HT-29 (cell line): ENCODE measurements at regions not wholly inside any gene's neighbourhood (a gene's known extent, or its start where the extent isn't known, plus 50 kb on each side); places are given as distances from the start of the nearest gene placed in this dataset.
A peak's percentile ranks its signal among the peaks of the same experiment; 100 is the strongest.

ENCODE experiments used
- DNase-seq: peaks from one replicate; pipeline ENCODE4 v3.0.0-alpha.2; 2015; ENCODE audit warnings: low spot score

DNA sequence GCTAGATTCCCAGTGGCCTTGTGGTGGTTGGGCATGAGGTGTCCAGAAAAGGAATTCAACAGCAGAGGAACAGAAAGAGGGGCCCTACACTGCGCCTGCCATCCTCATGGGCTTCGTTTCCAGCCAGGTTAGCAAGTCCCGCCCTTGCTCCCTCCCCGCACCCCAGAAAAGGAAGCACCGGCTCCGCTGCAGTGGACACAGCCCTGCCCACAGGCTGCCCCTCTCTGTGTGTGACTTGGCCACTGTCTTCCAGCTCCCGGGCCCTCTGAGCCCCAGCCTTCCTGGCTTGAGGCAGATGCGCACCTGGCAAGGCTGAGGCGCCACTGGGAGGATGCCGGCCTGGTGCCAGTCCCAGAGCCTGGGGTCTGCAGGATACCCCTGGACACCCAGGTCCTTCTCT lies 305.0 kb upstream of the IRX4 start:
- no peak for DNase-seq

DNA sequence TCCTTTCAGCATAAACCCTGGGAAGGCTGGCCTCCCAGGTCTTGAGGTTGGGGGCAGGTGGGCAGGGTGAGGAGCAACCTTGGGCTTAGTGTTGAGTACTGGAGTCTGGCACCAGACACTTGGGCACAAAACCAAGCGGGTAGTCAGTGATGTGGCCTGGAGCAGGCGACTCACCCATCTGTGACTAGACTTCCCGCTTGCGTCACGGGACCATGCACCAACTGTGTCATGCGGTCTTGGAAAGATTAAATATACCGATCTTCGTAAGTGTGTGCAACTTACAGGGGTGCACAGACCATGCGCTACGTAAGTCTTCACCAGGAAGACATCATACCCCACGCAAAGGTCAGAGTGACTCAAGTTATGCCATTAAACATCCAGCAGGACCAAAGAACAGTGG lies 304.4 kb upstream of the IRX4 start:
- DNase-seq: no peak

DNA sequence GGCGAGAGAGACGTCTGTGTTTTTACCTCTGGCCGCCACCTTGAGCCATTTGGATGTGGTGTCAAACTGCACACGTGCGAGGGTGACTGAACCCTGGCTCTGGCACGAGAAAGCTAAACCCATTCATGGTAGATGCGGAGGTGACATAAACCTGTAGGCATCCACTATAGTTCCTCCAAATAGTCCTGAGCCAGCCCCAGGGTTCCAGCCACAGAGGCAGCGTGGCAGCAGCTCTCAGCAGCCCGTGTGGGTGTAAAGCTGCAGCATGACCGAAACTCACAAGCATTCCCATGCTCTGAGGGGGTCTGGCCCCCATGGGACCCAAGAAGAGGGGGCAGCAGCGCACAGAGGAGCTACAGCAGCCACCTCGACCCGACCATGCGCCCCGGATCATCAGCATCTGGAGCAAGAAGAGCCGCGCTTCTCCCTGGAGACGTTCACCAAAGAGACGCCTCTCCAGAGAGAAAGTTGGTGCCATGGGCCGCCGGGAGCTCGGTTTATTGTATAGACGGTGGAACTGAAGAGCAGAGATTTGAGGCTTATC lies 303.8 kb upstream of the IRX4 start:
- DNase-seq: no peak

DNA sequence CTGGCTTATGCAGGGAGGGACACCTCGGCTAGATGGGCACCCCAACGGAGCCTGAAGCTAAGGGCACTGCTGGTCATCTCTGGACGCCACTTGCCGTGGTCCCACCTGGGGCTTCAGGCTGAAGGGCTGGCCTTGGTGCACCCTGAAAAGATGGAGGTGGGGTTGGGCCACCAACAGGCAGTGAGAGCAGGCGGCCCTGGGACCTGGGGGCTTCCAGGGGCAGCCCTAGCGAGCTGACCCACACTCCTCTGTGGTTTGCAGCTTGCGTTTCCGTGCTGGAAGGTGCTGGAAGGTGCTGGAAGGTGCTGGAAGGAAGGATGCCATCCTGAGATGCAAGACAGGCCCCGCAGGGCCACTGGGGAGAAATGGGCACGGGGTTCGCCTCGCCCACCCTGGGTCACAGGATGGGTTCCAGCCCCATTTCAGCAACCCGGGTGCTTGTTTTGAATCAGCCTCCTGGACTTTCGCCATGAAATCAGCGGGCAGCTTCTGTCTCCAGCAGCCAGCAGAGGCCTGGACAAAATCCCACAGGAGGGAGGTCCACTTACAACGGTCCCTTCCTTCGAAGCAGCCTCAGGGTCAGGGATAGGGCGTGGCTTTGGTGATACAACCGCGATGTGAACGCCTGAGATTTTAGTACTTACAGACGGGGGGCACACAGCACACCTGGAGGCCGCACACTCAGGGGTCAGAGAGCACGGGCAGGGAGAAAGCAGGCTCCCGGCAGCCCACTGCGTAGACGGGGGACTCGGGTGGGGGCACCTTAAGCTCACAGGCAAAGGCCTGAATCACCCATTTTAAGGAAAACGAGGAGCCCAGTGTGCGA lies 303.1 kb upstream of the IRX4 start:
- no peak for DNase-seq

DNA sequence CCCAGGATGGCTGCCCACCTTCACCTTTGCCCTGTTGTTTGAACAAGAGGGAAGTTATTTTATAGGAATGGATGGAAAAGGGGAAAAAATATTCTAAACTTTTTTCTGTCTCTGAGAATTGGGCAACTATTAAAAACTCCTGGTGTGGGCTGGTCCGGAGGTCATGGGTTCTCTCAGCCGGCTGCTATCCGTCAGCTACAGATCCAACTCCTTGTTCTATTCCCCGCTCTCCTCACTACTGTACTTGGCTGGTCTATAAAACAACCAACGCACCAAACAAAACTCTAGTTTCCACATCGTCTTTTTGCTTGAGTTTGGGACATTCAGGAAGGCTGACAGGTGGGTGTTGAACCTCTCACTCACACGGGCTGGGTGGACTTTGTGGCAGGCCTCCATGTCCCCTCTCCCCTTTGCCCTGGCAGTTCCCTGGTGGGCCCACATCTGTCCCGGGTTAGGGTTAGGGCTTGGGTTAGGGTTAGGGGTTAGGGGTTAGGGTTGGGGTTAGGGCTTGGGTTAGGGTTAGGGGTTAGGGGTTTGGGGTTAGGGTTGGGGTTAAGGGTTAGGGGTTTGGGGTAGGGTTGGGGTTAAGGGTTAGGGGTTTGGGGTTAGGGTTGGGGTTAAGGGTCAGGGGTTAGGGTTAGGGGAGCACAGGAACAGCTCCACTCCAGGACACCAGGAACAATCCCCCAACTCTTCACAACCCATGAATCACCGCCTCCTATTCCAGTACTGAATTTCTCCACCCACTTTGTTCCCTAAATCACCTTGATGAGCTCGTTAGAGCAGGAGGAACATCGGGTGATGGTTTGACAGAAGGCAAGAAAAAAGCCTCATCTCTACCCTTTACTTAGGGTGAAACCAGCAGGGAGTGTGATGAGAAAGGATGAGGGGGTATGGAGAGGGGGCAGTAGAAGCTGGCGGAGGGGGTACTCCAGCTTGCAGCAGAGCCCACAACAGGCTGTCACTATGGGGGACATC lies 302.1 kb upstream of the IRX4 start:
- DNase-seq: no peak

DNA sequence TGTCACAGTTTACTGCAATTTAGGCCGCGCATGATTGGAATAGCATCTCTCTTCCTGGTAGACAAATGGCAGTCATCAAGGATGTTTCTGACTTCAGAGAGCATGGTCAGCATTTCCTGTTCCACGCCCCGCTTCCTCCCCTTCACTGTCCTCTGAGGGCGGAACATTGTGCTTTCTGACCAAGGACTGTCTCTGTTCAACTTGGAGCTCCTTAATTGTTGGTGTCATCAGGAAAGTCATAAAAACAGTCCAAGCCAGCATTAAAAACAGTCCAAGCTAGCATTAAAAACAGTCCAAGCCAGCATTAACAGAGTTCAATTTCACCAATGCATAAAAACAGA lies 301.3 kb upstream of the IRX4 start:
- DNase-seq: no peak

DNA sequence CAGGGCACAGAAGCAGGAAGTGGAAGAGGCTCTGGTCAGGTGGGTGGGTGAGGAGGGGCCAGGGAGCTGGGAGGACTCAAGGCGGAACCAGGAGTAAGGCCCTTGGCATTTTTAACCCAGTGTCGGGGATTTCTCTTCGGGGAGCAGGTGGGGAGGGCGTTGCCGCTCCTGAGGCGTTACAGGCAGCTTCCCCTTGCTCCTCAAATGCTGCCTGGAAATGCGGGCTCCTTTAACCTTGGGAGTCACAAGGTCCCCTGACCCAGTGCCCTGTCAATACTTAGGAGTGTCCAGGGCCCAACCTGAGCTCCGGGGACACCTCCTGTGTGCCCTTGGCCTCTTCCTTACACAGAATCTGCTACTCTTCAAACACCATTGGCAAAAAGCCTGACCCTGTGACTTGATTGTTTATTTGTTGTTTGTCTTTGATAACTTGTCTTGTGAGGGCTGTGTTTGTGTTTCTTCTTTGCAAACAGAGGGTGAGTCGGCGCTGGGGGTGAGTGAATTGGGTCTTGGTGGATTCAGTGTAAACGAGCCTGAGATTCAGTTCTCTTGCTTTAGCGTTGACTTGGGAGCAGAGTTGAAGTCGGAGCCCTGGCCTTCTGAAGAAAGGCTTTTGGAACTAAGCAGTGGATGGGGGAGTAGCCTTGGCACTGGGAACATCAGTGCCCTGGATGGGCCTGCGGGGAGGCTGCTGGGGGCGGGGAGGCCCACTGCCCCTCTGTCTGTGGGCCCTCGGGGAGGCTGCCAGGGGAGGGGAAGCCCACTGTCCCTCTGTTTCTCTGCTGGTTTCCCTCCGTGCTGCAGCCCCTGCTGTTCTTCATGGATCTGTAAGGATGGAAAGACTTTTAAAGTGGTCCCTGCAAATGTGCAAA lies 300.7 kb upstream of the IRX4 start:
- no peak for DNase-seq

DNA sequence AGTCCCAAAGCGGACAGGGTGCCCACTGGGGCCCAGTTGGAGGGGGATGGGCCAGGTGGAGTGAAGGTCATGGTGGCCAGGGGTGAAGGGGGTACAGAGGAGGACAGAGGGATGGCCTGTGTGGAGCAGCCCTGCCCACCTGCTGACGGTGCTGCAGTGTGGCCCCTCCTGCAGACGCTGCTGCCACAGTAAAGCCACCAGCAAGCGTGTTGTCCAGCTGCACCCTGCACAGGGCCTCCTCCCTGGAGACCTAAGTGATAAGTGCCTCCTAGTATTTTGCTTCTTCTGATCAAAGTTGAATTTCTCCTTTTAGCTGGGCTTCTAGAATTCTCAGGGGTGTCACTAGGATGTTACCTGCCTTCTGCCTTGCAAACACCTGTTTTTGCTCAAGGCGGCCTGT lies 299.3 kb upstream of the IRX4 start:
- DNase-seq: no peak

DNA sequence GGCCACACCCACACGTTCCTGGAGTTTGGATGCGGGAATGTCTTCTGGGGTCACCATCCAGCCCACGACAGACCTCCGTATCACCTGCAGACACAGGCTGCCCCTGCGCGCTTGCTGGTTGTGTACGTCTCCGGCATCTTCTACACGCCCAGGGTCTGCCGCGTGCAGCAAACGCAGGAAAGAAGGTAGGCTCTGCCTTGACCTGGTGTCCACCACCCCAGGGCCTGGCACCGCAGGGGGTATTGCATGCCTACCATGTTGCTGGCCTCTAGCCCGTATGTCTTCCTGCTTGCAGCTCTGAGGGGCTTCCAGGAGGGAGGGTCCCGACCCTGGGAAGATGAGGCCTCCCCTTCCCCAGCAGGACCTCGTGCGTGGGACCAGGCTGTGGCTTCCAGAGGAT lies 298.8 kb upstream of the IRX4 start:
- DNase-seq: no peak

DNA sequence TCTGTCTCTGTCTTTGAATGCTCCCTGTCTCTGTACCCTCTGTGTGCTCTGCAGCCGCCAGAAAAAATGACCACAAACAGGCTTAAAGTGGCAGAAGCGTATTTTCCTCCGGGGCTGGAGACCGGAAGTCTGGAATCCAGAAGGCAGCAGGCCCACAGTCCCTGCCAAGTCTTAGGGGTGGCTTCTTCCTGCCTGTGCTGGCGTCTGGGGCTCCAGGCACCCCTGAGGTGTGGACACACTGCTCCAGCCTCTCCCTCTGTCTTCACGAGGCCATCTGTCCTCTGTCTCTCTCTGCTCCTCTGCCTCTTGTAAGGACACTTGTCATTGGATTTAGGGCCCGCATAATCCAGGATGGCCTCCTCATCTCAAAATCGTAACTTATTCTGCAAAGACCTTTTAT lies 298.4 kb upstream of the IRX4 start:
- no peak for DNase-seq

DNA sequence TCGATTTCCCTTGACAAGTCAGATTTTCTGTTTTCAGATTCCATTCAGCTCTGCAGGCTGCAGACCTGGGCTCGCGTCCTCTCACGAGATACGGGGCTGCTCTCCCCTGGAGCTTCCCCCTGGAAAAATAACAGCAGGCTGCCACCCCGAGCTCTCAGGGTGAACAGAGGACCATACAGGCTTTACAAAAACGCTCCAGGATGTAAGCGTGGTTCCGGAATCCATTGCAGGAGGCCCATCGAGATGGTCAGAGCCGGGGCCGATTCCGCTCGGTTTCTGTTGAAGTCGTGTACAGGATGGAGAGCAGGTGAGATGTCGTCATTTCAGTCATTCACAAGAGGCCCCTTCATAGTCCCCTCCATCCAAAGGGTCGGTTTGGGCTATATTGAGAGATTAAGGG lies 297.7 kb upstream of the IRX4 start:
- DNase-seq: no peak

DNA sequence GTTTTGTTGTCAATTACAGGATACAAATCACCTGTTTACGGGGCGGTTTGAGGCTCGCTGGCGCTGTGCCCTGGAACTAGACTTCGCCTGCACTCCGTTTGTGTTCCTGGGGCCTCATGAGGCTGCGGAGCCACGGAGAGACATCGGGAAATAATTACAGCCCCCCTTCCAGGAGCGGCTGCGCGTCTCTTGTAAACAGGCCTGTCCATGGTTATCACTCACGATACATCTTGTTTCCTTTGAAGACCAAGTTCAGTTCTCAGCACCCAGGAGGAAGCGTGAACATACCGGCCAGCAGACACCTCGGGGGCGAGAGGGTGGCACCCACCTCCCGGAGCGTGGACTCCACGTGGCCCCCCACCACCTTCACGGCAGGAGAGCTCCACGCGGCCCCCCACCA lies 297.1 kb upstream of the IRX4 start:
- DNase-seq: no peak

DNA sequence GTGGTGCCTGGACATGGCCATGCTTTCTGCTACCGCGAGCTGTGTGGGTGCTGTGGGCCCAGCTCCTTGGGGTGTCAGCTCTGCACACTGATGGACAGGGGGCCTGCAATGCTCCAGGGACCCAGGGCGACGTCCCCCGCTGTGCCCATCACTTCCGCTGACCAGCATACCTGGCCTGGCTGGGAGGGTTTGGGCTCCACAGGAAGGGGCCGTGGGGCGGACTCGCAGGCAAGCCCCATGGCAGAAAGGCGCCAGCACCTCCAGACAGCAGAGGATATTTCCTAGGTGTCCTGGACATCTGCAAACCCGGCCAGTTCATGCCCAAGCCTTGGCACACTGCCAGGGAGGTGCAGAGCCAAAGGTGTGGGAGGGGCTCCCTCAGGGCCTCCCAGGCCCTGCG lies 295.8 kb upstream of the IRX4 start:
- no peak for DNase-seq

DNA sequence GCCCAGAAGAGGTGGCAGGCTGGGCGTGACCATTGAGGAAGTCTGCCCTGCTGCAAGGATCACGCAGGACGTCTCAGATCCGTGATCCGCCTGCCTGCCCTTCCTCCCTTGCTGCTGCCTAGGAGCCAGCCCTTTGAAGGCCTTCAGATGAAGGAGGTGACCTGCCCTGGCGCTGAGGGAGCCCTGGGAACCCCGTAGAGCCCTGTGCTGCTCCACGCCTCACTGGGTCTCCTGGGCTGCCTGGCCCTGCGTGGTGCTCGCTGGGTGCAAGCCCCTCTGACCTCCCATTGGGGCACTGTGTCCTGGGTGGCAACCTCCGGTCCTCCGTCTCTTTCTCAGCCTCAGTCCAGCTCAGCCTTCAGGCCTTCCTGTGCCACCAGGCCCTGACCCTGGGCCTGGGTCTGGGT lies 295.3 kb upstream of the IRX4 start:
- no peak for DNase-seq

DNA sequence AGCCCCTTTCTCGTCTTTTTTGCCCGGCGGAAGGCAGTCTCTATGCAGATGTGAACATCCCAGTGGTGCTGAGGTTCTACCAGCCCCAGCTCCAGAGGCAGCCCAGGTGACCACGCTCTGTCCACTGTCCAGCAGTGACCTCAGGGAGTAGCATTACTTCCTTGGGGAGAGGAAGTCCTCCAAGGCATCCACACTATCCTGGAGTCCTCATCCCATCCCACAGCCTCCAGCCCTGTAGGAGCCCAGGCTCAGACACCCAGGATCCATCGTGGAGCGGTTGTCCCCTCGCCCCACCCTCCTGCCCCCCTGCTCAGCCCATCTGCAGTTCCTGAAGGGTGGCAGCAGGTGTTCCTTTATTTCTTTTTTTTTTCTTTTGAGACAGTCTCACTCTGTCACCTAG lies 294.5 kb upstream of the IRX4 start:
- DNase-seq: no peak

DNA sequence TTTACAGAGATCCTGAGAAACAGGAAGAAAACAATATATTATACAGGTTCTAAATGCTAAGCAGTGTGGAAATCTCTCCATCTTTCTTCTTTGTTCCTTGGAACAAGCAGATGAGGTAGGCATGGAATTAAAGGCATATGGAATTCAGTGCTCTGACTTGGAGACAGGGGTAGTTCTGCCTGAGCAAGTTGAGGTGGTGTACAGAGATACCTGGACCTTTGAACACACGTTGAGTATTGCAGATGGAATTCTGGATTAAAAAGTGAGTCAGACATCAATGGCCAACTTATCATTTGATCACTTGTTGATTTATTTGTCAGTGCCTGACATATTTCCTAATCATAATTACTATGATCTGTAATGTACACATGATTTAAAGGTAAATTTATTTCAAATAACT lies 293.9 kb upstream of the IRX4 start:
- DNase-seq: peak; percentile 15

DNA sequence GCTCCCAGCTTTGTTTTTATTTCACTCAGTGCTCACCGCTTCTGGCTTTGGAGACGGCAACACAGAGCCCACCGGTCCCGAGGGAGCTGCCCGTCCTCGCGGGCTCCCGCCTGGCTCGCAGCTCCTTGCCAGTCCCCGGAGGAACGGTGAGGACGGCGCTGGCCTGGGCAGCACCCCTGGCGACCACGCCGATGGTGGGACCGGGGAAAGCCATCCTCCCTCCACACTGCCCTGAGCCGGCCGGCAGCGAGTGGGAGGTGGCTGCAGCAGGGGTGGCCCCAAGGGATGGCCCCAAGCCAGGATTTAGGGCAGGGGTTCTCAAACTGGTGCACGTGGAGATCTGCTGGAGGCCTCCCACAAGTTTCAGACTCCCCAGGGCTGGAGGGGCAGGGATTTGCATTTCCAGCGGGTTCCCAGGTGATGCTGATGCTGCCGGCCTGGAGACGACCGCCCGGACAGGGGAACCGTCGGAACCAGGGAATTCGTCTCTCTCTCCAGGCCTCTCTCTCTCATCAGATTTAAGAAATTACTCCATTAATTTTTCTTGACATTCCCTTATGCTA lies 293.2 kb upstream of the IRX4 start:
- DNase-seq: no peak

DNA sequence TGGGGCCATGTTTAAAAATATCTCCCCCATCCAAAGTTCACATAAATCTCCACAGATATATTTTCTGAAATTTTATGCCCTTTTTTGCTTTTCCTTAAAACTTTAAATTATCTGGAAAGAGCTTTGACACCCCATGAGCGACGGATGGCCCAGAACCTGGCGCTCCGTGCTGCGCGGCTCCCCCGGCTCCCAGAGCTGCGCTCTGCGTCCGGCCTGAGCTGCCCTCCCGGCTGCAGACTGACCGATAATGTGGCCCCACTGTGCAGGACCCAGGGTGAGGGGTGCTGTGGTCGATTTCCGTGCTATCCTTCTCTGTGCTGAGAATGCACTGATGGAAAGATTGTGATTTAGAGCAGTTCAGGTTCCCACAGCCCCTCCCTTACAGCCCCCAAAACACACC lies 292.3 kb upstream of the IRX4 start:
- no peak for DNase-seq

DNA sequence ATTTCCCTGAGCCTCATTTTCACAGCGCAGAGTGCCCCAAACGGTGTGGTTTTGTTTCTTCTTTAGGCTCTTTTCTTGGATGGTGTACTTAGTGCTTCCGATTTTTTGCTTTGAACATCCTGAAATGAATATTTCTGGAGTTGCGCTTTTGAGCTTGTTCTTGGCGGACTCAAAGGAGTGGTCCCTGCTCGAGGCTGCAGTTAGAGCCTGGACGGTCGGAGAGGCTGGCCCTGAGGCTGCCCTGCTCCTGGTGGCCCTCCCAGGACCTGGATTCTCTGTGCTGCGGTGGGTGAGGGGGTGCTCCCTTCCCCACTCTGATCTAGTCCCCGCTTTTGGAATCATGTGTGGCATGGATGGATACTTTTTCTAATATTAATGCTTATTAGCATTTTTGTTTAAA lies 291.8 kb upstream of the IRX4 start:
- DNase-seq: no peak

DNA sequence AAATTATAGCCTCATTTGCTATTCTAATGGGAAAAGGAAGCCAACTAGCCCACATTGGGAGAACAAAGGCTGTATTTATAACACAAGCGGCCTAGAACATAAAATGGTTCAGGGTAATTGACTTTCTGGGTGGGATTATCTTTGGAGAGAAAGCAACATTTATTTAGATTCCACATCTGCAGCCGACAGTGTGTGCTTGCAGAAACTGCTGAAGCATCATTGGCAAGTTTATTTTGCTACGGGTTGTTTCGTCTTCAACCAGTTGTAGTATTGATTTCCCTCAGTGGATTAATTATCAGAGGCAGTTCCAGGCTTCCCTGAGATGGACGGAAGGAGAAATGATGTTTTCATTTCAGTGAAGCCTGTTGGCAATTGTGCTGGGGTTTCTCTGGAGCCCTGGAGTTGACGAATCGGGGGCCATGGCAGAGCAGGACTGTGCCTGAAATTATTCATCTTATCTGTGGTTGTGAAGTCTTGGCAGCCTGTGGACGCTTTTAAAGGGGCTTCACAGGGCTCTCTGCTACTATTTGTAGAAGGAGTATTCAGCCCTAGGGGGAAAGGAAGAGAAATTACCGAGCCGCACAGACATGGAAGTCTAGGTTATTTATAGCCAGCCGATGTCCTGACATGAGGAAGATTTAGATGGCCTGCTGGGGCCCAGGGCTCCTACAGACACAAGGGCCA lies 290.6 kb upstream of the IRX4 start:
- no peak for DNase-seq

DNA sequence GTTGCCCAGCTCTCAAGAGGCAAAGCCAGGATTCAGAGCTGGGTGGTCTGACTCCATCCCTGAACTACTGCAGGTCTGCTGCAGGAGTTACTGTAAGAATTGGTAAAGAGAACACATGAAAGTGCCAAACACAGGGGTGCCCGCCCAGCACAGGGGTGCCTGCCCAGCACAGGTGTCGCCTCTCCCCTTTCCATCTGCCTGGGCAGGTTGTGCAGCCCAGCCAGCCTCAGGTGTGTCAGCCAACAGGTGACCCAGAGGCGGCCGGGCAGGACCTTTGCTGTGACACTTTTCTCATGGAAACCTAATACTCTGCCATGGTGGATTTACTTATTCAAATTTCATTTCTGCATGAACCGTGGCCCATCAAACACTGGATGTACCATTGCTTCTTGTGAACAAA lies 289.7 kb upstream of the IRX4 start:
- no peak for DNase-seq
